GM23338 (cell line): ENCODE measurements at regions not wholly inside any gene's neighbourhood (a gene's known extent, or its start where the extent isn't known, plus 50 kb on each side); places are given as distances from the start of the nearest gene placed in this dataset.
"Not testable (repeated sequence)": the region's sequence is repeated elsewhere in the genome, so short reads cannot be mapped to it uniquely, and the experiment has no call there.

ENCODE experiments used
- ATAC-seq: fragments of 200-7000 bp; cut with Tn5 transposase; 3 replicates; pipeline ENCODE4 v1.9.1; 2020
- DNase-seq: peaks from one replicate; pipeline ENCODE4 v3.0.0-alpha.2; 2015; ENCODE audit warnings: low spot score
- H2AFZ ChIP-seq: fragments of 200-600 bp; sonication (generic); 2 replicates; pipeline ENCODE4 v1.8.0; 2016; ENCODE audit warnings: antibody characterized with exemption, mild to moderate bottlenecking, moderate library complexity
- H3F3A ChIP-seq: fragments of 200-600 bp; sonication (generic); replicated peaks from 2 replicates; pipeline ENCODE4 v1.8.0; 2017; ENCODE audit warnings: antibody characterized with exemption, mixed run types, low read depth
- H3K27ac ChIP-seq: fragments of 200-600 bp; sonication (generic); 2 replicates; pipeline ENCODE4 v1.6.1; 2016; ENCODE audit warnings: low read depth
- H3K27me3 ChIP-seq: fragments of 200-600 bp; sonication (generic); 2 replicates; pipeline ENCODE4 v1.8.0; 2016; ENCODE audit warnings: mild to moderate bottlenecking, mixed run types, moderate library complexity; ENCODE audit not compliant: insufficient read depth
- H3K36me3 ChIP-seq: fragments of 200-600 bp; sonication (generic); 2 replicates; pipeline ENCODE4 v1.8.0; 2016; ENCODE audit warnings: mild to moderate bottlenecking; ENCODE audit not compliant: insufficient read depth
- H3K4me1 ChIP-seq: fragments of 200-600 bp; sonication (generic); 2 replicates; pipeline ENCODE4 v1.8.0; 2016; ENCODE audit warnings: mild to moderate bottlenecking, moderate library complexity; ENCODE audit not compliant: insufficient read depth
- H3K4me2 ChIP-seq: fragments of 200-600 bp; sonication (generic); 2 replicates; pipeline ENCODE4 v1.7.1; 2017; ENCODE audit warnings: mixed run types
- H3K4me3 ChIP-seq: fragments of 200-600 bp; sonication (generic); 2 replicates; pipeline ENCODE4 v1.6.1; 2016; ENCODE audit warnings: mixed run types
- H3K79me2 ChIP-seq: fragments of 200-600 bp; sonication (generic); replicated peaks from 2 replicates; pipeline ENCODE4 v1.8.0; 2017; ENCODE audit warnings: mild to moderate bottlenecking; ENCODE audit not compliant: insufficient read depth
- H3K9me2 ChIP-seq: fragments of 200-600 bp; sonication (generic); 2 replicates; pipeline ENCODE4 v1.8.0; 2017; ENCODE audit not compliant: insufficient read depth
- H4K20me1 ChIP-seq: fragments of 200-600 bp; sonication (generic); replicated peaks from 2 replicates; pipeline ENCODE4 v1.8.0; 2017; ENCODE audit warnings: mild to moderate bottlenecking; ENCODE audit not compliant: insufficient read depth
- H3K27ac Mint-ChIP-seq: 2 replicates; pipeline ENCODE4 v1.8.0; 2020; ENCODE audit warnings: inconsistent platforms, mild to moderate bottlenecking, moderate library complexity, mixed read lengths
- H3K27me3 Mint-ChIP-seq: 3 replicates; pipeline ENCODE4 v1.8.0; 2022; ENCODE audit warnings: low read depth, mild to moderate bottlenecking, moderate library complexity, mixed read lengths, inconsistent platforms; ENCODE audit not compliant: insufficient read depth, poor library complexity
- H3K36me3 Mint-ChIP-seq: 3 replicates; pipeline ENCODE4 v1.8.0; 2021; ENCODE audit warnings: low read depth, mild to moderate bottlenecking, inconsistent platforms, moderate library complexity, mixed read lengths
- H3K4me1 Mint-ChIP-seq: 3 replicates; pipeline ENCODE4 v1.8.0; 2020; ENCODE audit warnings: mild to moderate bottlenecking, inconsistent platforms, mixed read lengths
- H3K4me3 Mint-ChIP-seq: 3 replicates; pipeline ENCODE4 v1.8.0; 2021; ENCODE audit warnings: moderate library complexity, mild to moderate bottlenecking, inconsistent platforms, mixed read lengths
- H3K9me3 Mint-ChIP-seq: 3 replicates; pipeline ENCODE4 v1.8.0; 2020; ENCODE audit warnings: moderate library complexity, mild to moderate bottlenecking, inconsistent platforms, mixed read lengths
- CREB1 ChIP-seq: fragments of 250-450 bp; sonication (Bioruptor Pico); IDR thresholded peaks from 2 replicates; pipeline ENCODE4 v1.5.0; 2020; ENCODE audit warnings: low read depth, mild to moderate bottlenecking, moderate library complexity
- CTCF ChIP-seq, 2 experiments: fragments of 200-600 bp in 1 of 2; sonication (generic) in 1 of 2; conservative IDR thresholded peaks; 2 replicates each; pipeline versions ENCODE4 v1.5.1 to v1.6.1; 2016 to 2017; ENCODE audit warnings: antibody characterized with exemption in 2 of 2, low read depth in 2 of 2, mild to moderate bottlenecking in 2 of 2, moderate library complexity in 1 of 2
- TF ChIP-seq, protein P1 (sequence below): fragments of 250-450 bp; sonication (Bioruptor Pico); IDR thresholded peaks from 2 replicates; pipeline ENCODE4 v1.5.0; 2020; ENCODE audit warnings: mild to moderate bottlenecking, moderate library complexity

- TF ChIP-seq, protein P1, sequence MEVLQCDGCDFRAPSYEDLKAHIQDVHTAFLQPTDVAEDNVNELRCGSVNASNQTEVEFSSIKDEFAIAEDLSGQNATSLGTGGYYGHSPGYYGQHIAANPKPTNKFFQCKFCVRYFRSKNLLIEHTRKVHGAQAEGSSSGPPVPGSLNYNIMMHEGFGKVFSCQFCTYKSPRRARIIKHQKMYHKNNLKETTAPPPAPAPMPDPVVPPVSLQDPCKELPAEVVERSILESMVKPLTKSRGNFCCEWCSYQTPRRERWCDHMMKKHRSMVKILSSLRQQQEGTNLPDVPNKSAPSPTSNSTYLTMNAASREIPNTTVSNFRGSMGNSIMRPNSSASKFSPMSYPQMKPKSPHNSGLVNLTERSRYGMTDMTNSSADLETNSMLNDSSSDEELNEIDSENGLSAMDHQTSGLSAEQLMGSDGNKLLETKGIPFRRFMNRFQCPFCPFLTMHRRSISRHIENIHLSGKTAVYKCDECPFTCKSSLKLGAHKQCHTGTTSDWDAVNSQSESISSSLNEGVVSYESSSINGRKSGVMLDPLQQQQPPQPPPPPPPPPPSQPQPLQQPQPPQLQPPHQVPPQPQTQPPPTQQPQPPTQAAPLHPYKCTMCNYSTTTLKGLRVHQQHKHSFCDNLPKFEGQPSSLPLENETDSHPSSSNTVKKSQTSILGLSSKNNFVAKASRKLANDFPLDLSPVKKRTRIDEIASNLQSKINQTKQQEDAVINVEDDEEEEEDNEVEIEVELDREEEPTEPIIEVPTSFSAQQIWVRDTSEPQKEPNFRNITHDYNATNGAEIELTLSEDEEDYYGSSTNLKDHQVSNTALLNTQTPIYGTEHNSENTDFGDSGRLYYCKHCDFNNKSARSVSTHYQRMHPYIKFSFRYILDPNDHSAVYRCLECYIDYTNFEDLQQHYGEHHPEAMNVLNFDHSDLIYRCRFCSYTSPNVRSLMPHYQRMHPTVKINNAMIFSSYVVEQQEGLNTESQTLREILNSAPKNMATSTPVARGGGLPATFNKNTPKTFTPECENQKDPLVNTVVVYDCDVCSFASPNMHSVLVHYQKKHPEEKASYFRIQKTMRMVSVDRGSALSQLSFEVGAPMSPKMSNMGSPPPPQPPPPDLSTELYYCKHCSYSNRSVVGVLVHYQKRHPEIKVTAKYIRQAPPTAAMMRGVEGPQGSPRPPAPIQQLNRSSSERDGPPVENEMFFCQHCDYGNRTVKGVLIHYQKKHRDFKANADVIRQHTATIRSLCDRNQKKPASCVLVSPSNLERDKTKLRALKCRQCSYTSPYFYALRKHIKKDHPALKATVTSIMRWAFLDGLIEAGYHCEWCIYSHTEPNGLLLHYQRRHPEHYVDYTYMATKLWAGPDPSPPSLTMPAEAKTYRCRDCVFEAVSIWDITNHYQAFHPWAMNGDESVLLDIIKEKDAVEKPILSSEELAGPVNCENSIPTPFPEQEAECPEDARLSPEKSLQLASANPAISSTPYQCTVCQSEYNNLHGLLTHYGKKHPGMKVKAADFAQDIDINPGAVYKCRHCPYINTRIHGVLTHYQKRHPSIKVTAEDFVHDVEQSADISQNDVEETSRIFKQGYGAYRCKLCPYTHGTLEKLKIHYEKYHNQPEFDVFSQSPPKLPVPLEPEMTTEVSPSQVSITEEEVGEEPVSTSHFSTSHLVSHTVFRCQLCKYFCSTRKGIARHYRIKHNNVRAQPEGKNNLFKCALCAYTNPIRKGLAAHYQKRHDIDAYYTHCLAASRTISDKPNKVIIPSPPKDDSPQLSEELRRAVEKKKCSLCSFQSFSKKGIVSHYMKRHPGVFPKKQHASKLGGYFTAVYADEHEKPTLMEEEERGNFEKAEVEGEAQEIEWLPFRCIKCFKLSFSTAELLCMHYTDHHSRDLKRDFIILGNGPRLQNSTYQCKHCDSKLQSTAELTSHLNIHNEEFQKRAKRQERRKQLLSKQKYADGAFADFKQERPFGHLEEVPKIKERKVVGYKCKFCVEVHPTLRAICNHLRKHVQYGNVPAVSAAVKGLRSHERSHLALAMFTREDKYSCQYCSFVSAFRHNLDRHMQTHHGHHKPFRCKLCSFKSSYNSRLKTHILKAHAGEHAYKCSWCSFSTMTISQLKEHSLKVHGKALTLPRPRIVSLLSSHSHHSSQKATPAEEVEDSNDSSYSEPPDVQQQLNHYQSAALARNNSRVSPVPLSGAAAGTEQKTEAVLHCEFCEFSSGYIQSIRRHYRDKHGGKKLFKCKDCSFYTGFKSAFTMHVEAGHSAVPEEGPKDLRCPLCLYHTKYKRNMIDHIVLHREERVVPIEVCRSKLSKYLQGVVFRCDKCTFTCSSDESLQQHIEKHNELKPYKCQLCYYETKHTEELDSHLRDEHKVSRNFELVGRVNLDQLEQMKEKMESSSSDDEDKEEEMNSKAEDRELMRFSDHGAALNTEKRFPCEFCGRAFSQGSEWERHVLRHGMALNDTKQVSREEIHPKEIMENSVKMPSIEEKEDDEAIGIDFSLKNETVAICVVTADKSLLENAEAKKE (CRISPR knock-in tag): no peak
- no peak for TF ChIP-seq CREB1 (CRISPR knock-in tag)
- no peak for TF ChIP-seq CTCF (conservative IDR thresholded peaks at IDR 0.05; ENCODE audit: low read depth in 2 of 2)
These were observed 55.2 kb upstream of the TUSC1 start (continued) for GRCh38 chr9:25733336-25733982.

DNA sequence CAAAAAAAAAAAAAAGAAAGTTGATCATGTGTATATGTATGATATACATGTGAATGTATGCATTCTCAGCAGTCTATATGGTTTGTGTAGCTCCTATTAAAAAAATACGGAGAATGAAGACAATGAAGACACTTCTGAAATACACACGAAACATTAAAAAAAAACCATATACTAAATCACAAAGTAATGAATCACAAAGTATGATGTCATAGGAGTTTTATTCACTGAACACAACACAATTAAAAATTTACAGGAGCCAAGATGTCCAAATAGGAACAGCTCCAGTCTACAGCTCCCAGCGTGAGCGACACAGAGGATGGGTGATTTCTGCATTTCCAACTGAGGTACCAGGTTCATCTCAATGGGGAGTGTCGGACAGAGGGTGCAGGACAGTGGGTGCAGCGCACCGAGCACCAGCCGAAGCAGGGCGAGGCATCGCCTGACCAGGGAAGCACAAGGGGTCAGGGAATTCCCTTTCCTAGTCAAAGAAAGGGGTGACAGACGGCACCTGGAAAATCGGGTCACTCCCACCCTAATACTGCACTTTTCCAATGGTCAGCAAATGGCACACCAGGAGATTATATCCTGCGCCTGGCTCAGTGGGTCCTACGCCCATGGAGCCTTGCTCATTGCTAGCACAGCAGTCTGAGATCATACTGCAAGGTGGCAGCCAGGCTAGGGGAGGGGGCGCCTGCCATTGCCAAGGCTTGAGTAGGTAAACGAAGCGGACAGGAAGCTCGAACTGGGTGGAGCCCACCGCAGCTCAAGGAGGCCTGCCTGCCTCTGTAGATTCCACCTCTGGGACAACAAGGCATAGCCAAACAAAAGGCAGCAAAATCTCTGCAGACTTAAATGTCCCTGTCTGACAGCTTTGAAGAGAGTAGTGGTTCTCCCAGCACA, 53.9 kb upstream of the TUSC1 start:
- Mint-ChIP-seq H3K36me3 (peaks cover 21% of the 10 kb centered on the region), H3K9me3 (peaks cover 25% of the 10 kb centered on the region)
- H4K20me1 ChIP-seq, DNase-seq, ATAC-seq, H3K27ac Mint-ChIP-seq, H3F3A ChIP-seq, H3K27me3 ChIP-seq, H3K4me3 ChIP-seq, H3K4me1 Mint-ChIP-seq, H3K27ac ChIP-seq, H3K4me3 Mint-ChIP-seq, H3K9me2 ChIP-seq, H3K79me2 ChIP-seq, H3K27me3 Mint-ChIP-seq, H2AFZ ChIP-seq, H3K4me1 ChIP-seq, H3K4me2 ChIP-seq: not testable (repeated sequence)
- 0 out of 2 replicates have a peak, but pooled peaks cover 12% of the 10 kb centered on the region for H3K36me3 ChIP-seq
